Activated CD4-positive, alpha-beta T cell treated with anti-CD3 and anti-CD28 coated beads, Interleukin-2, amount 50 U/mL, for 16 hours (primary cell): ENCODE measurements at regions not wholly inside any gene's neighbourhood (a gene's known extent, or its start where the extent isn't known, plus 50 kb on each side); places are given as distances from the start of the nearest gene placed in this dataset.
A peak's percentile ranks its signal among the peaks of the same experiment; 100 is the strongest.

ENCODE experiments used
- DNase-seq: peaks from one replicate; pipeline ENCODE4 v3.0.0-alpha.2; 2020

DNA sequence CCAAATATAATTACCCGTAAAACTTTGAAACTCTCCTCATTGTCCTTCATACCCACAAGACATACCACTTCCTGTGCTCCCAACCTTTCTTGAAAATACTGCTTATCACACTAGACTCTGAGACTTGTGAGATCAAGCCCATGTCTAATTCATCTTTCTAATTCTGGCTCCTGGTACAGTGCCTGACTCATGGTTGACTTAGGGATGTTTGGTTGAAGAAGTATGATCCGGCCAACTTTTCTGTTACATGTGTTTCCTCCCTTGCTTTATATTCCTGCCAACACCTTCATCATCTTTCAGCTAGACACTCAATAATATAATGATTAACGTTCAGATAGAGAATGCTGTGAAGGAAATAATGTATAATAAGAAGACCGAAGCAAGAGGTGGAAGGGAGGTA lies 58.2 kb downstream of the MEX3B start:
- DNase-seq, result no peak

DNA sequence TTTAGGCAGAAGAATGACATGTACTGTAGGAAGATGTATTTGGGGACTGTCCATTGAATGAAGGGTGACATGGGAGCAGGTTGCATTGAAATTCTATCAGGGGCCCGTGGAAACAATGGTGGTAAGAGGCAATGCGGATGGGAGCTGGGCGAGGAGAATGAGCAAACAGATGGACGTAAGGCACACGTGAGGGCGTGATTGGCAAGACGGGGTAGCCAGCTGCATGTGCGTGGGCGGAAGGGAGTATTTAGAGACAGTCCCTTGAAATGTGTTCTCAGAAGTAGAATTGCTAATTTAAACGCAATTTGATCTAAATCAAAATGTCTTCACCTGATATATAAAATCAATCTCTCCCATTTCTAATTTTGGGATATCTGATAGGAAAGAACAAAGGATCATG lies 62.3 kb downstream of the MEX3B start:
- no peak for DNase-seq

DNA sequence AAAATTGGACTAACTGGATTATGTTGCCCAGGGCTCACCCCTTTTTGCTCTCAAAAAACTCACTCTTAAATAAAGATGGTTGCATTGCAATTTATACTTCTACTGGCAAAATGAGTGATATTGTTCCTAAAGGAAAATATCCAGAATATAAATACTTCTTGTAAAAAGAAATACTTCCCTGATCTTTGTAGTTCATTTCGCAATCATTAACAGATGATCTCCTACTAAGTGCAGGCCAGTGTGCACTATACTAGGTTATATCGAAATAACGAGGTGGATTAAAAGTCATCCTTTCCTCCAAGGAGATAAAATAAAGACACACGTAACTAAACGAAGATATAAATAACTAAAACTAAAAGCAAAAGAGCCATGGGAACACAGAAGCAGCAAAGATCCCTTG lies 63.0 kb downstream of the MEX3B start:
- no peak for DNase-seq

DNA sequence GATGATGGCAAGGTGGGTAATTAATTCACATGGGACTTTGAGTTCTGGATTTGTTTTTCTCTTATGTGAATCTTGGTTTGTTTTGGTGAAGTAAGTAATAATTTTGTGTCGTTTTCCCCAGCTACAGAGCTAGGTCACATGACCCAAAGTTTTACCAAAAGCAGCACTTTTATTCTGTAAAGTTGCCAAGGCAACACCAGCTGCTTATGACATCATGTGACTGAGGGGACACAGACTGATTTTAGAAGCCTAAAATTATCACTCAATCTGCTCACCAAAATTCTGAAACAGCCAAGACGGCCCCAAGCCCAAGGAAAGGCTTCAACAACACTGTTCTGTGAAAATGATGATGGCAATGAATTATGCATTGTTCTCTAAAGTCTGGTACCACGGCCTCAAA lies 63.9 kb downstream of the MEX3B start:
- no peak for DNase-seq

DNA sequence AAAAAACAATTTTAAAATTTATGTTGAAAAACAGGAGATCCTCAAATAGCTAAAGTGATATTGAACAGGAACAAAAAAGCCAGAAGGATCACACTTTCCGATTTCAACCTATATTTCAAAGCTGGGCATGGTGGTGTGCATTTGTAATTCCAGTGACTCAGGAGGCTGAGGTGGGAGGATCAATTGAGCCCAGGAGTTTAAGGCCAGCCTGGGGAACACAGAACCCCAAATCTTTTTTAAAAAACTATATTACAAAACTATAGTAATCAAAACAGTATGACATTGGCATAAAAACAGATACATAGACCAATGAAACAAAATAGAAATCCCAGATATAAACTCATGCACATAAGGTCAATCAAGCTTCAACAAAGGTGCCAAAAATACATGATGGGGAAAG lies 68.4 kb downstream of the MEX3B start:
- no peak for DNase-seq

DNA sequence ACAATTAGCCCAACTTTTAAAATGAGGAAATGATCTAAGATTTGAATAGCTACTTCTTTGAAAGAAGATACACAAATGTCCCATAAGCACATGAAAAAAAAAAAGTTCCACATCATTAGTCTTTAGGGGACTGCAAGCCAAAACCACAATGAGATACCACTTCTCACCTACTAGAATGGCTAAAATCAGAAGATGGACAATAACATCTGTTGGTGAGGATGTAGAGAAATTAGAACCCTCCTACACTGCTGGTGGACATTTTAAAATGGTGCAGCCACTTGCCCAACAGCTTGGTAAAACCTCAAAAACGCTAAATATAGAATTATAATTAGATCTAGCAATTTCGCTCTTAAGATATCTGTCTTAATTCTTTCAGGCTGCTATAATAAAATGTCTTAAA lies 77.1 kb downstream of the MEX3B start:
- DNase-seq, result no peak

DNA sequence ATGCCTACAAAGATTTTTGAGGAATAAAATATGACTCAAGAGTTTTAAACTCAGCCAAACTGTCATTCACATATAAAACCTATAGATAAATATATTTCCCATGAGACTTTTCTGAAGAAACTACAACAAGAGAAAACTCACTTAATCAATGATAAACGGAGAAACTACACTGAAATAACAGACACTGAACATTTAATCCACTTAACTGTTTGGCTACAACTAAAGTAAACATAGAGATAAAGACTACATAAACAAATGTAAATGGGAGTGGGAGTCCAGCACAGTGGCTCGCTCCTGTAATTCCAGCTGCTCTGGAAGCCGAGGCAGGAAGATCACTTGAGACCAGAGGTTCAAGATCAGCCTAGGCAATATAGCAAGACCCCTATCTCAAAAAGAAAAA lies 79.2 kb downstream of the MEX3B start:
- no peak for DNase-seq

DNA sequence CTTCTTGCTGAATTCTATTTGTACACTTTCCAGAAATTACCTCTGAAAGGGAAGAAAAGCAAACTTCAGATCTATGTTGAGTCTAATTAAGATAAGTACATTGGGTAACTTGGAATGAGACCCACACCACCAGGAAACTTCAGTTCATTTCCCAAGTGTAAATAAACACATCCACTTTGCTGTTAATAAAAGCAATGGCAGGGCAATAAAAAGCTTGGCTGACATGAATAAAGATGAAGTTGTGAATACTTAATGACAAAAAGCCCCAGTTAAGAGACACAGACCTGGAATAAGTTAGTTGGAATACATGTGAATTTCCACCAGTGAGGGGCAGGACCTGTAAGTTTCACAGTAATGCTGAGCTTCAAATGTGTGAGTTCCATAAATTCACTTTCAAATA lies 83.3 kb downstream of the MEX3B start:
- DNase-seq, result no peak

DNA sequence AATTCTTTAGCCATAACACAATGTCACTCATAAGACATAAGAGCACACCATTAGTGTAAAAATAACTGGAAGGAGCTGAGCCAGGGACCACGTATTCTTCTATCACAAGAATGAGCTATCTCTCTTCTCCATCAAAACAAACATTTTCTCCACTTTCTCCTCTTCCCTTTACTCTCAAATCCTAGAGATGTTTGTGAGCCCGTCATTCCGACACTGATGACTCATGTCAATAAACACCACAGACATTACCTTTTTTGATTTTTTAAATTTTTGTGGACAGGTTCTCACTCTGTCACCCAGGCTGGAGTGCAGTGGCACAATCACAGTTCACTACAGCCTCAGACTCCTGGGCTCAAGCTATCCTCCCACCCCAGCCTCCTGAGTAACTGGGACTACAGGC lies 86.6 kb downstream of the MEX3B start:
- DNase-seq, result no peak

DNA sequence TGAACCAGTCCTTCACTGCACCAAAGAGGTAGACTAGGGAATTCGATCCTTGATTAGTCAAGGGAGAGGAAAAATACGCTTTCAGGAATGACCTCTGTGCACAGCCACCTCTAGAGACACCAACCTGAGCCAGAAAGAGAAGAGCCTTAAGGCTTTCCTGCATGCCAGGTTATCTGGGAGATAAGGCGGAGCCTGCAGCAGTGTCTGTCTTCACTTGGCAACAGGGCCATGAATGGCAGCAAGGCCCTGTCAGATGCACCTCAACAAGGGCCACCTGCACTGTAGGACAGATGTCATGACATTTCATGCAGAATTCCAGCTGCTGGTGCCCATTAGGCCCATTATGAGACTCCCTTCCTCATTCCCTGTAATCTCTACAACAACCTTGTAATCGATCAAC lies 88.1 kb downstream of the MEX3B start:
- no peak for DNase-seq

DNA sequence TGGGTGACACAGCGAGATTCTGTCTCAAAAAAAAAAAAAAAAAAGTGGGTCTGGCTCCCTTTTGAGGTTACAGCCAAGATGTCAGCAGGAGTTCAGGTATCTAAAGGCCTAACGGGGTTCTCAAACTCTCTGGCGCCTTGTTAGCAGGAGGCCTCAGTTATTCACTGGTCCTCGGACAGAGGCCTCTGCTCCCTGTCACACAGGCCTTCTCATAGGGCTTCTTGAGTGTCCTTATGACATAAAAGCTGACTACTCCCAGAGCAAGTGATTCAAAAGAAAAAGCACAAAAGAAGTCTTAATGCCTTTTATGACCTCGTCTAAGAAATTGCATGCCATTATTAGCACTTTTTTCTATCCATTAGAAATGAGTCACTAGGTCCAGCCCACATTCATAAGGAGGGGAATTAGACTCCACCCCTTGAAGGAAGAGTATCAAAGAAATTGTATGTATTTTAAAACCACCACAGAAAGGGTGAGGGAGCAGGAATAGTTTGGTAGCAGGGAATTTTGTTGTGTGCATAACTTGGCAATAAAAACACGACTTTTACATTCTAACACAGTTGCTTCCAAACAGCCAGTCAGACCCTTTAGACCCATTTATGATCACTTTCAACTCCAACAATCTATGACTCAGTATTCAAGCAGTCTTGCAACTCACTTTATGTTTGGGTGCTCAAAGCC lies 90.3 kb downstream of the MEX3B start:
- no peak for DNase-seq

DNA sequence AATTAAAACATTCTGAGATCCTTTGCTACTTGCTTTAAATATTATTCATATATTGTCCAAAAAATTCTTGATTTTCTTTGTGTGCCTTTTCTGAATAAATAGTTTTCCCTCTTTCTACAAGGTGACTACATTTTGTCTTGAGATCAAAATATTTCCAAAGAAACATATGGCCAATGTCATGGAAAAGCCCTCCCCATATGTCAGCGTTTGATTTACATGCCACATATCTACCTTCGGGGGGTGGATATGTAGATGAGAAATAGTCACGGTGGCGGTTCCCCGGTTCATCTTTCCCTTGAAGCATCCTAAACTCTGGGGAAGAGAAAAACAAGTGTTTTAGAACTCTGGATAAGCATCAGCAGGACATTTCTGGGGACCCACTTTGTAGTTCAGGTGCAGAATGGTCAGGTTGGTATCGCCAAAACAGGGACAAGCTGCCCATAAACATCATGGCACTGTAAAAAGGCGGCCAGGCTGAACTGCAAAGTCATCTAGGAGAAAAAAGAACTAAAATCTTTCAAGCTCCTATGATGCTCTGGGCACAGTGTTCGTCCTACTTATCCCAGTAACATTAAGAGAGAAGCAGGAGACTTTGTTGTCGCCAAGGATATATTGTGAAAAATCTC lies 91.5 kb downstream of the MEX3B start:
- DNase-seq, result no peak

DNA sequence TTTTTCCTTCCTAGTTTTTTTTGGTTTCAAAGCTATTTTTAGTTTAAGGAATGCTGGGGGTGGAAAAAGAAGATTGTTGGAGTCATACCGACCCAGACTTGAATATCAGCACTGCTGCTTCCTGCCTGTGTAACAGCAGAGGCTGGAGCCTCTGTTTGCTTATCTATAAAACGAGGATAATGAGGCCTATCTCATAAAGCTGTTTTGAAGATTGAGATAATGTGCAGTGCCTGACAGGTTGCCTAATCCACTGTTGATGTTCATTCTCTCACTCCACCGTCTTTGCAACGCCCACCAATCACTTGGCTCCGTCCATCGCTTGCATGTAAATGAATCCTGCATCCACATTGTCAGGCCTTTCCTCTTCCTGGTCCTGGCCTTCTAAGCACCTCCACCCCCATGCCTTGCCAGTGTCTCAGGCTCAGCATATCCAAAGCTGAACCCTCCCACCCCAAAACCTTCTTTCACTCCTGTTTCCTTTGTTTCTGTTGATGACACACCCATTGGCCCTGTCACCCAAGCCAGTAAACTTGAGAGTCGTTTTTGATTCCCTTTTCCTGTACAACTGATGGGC lies 94.9 kb downstream of the MEX3B start:
- DNase-seq, result no peak

DNA sequence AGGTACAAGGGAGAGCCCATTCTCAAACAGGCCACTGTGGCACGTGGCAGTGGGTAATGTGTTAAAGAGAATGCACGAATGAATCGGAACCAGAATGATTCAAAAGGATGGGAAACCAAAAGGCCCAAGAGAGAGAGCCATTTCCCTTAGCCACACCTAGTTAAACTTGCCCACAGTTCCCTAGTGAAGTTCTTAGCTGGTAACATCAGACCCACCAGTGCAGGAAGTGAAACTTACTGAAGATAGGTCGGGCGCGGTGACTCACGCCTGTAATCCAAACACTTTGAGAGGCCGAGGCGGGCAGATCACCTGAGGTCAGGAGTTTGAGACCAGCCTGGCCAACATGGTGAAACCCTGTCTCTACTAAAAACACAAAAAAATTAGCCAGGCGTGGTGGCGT lies 97.1 kb downstream of the MEX3B start:
- peak; percentile 5 for DNase-seq

DNA sequence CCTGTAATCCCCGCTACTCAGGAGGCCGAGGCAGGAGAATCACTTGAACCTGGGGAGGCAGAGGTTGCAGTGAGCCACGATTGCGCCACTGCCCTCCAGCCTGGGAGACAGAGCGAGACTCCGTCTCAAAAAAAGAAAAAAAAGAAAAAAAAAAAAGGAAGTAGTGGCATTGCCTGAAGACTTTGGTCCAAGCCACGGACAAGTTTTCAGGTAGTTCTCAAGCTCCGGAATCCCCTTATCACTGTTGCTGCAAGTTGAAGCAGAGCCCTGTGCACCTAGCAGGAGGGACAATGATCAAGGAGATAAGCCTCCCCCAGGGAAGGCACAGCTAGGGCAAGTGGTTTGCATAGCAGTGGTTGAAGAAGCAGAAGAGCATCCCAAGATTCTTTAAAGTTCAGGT lies 97.6 kb downstream of the MEX3B start:
- DNase-seq, result no peak

DNA sequence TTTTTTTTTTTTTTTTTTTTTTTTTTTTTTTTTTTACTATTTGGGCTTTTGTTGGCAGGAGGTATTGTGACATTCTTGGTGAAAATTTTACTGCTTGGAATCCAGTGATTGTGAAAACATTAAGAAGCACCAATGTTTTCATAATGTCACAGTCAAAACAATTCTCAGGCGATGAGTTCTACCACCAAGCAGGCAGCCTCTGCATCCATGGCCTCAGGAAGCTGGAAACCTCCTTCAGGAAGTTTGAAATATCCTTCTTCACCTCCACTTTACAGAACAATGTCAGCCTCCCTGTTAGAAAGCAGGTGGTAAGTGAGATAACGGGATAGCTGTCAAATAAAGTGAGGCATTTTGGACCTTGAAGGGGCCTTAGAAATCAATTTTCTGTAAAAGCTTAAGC lies 98.3 kb downstream of the MEX3B start:
- no peak for DNase-seq

DNA sequence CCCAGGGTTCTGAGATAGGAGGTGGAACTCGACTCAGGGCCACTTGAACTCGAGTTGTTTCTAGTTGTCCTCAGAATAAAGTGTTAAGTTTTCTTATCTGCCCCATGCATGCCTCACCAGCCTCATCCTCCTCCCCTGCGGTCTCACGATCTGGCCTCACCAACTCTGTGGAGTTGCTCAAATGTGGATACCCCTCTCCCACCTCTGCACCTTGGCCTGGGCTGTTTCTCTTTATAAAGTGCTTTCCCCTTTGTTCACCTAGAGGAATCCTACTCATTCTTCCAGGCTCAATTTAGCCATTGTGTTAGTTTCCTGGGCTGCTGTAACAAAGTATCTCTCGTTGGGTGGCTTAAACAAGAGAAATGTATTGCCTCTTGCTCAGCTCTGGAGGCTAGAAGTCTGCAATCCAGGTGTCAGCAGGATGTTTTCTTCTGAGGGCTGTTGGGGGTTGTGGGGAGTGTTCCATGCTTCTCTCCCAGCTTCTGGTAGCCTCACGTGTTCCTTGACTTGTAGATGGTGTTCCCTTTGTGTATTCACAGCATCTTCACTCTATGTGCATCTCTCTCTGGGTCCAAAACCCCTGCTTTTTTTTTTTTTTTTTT lies 100.7 kb downstream of the MEX3B start:
- DNase-seq, result no peak

DNA sequence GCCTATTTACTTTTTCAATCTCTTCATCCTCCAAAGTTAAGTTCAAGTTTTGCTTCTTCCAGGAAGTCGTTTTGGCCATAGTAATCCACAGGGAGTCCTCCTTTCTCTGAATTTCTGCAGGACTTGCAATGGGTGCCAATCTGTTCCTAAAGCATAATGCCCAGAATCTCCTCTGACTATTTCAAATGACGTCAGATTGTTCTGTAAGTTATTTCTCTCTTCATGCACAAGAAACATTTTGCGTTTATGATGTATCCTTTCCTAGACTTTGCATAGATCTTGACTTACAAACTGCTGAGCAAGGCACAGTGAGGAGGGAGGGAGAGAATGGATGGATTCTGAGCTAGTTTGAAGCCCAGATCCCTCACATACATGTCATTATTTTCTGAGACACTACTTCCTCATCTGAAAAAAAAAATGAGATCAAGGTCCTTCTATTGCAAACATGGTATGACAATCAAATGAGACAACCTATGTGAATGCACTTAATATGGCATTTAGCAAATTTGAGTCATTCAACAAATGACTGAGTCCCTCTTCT lies 103.1 kb downstream of the MEX3B start:
- no peak for DNase-seq

DNA sequence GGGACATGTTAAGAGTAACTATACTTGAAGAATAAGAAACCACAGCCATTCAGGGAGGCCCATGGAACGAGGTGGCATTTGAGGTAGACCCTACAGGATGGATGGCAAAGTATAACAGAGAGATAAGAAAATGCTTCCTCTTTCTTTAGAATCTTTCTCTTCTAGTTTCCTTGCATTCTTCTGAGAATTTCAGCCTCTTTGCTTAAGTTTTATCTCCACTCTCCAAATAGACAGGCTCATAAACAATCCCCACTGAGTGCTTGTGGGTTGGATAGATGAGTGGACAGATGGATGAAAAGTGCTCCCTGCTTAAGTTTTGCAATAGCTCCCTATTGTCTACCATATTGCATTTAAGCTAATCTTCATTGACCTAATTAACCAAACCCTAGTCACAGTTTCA lies 103.7 kb downstream of the MEX3B start:
- no peak for DNase-seq

DNA sequence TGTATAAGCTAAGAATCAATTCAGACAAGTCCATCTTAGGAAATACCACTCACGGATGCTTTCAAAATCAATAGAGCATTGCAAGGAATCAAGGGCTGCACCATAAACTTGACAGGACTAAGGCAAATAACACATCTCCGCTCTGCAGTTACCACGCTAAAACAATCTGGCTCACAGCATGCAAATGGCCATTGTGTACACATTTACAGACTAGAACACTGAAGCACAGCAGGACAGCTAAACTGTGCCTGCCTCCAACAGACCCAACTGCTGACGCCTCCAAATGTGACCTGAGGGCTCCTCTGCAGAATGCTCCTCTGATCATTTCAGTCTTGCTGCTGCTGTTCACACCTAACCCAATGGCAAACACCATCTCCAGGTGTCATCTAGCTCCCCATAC lies 104.3 kb downstream of the MEX3B start:
- no peak for DNase-seq

DNA sequence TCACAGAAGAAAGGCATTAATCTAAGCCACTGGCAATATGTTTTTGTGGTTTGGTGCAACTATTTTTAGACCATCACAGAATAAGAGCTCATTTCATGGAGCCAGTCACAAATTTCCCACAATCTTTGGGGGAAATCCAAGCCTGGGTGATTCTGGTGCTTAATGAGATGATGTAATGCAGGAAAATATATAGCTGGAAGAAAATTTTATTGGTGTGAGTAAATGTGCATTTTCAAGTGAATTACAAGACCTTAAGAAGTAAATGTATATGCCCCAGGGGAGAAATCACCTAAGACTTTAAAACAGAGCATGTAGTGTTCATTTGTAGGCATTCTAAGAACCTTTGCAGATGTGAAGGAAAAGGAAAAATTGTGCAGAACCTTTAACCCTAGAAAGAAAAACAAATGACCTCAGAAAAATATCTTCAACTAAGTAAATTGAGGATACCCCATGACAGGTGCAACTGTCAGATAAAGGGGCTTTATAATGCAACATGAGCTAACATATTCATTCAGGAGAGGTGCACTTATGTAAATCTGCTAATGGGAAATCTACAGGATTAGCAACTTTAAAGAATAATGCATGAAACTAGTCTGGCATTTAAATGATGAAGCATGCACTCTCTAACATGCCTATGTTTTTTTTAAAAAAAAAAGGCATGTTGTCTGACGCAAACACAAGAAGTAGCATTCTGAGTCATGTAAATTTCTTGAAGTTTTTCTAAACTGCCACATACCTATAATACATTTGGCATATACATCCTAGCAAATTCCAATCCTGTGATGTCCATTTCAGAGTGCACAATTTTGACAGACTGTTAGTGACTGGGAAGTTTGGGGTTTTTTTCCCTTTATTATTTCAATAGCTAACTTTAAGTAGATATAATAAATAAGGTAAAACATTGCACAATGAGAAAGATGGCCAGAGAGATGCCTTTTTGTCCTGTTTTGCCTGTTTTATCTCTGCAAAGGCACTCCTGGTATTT lies 105.1 kb downstream of the MEX3B start:
- DNase-seq, result no peak

DNA sequence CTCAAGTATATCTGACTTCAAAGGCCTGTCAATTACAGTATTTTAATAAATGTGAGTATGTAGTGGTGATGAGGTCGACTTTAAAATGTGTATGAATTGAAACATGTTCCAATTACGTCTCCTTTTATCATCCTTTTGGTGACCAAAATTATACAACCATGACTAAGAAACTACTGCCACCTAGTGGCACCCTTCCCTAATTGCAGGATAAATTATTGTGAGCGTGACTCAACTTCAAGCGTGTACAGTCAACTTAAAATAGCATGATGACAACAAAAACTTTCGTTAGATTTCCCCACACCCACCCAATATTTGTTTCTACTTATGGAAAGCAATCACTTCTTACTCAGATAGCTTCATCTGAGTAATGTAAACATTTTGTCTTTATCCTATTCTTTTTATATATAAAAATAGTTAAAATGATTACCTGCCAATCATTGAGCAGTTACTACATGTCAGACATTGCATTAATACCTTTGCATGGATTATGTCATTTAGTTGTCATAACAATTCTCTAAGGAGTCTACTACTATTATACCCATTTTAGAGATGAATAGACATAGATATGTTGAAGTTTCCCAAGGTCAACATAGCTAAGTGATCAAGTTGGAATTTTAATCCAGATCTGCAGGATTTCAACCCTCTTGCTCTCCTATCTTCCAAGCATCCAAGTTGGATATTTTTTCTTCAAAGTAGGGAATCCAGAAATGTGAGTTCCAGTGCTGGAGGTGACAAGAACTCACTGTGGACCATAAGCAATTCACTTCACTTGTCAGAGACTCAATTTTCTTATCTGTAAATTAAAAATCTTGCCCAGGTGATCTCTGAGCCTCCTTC lies 106.0 kb downstream of the MEX3B start:
- peak; percentile 35 for DNase-seq
